K562 (cell line): ENCODE measurements at regions not wholly inside any gene's neighbourhood (a gene's known extent, or its start where the extent isn't known, plus 50 kb on each side); places are given as distances from the start of the nearest gene placed in this dataset.

Experiments used
- ATAC-seq: fragments of 200-7000 bp; cut with Tn5 transposase; 3 replicates; pipeline ENCODE4 v1.9.1; 2020; ENCODE audit warnings: moderate library complexity
- BruUV-seq: library from RNA; stranded (reverse); fragments of 400-500 nt; replicated peaks from 2 replicates; lab custom pipeline; 2021; lab: Mats Ljungman, UMichigan
- CTCF ChIA-PET: fragments of 300-600 bp; formaldehyde crosslinking; extraction: SDS; loops from one replicate; lab custom pipeline; 2021; ENCODE audit warnings: low intra/inter-chr PET ratio; lab: Yijun Ruan, JAX
- POLR2A ChIA-PET: fragments of 300-600, 350-650 bp; sonication (Branson Sonifier 250); formaldehyde crosslinking; extraction: SDS; loops from one replicate; lab custom pipeline; 2021; ENCODE audit warnings: antibody characterized with exemption, inconsistent platforms; lab: Yijun Ruan, JAX
- DNase-seq, 4 experiments: peaks; one replicate each; pipeline versions ENCODE4 v3.0.0 to v3.0.0-alpha.2; 2011 to 2018; ENCODE audit warnings: low spot score in 3 of 4, mixed read lengths in 3 of 4; ENCODE audit errors: extremely low read depth in 1 of 4
- FAIRE-seq: peaks from 2 replicates; lab custom pipeline; 2011; peaks lifted over from hg19 to GRCh38; lab: Jason Lieb, UNC
- H2AFZ ChIP-seq: 2 replicates; pipeline ENCODE4 v1.6.0; 2011; ENCODE audit warnings: low read depth, low read length, control low read depth, inconsistent platforms
- H3K27ac ChIP-seq: fragments of 200-600 bp; 3 replicates; pipeline ENCODE4 v1.8.0; 2011; ENCODE audit warnings: low read depth, mild to moderate bottlenecking, control low read depth, inconsistent platforms, low read length, moderate library complexity, mixed read lengths; ENCODE audit errors: extremely low read depth
- H3K27me3 ChIP-seq, 2 experiments: fragments of 300-600 bp in 1 of 2; 2 replicates in 1 of 2; 3 replicates in 1 of 2; pipeline versions ENCODE4 v1.6.0 to v1.8.0; 2011; ENCODE audit warnings: inconsistent platforms in 2 of 2, low read length in 2 of 2, mild to moderate bottlenecking in 1 of 2, mixed read lengths in 1 of 2, moderate library complexity in 1 of 2; ENCODE audit not compliant: control insufficient read depth in 2 of 2, insufficient read depth in 2 of 2
- H3K36me3 ChIP-seq: fragments of 300-600 bp; 3 replicates; pipeline ENCODE4 v1.8.0; 2011; ENCODE audit warnings: mild to moderate bottlenecking, low read length, inconsistent platforms; ENCODE audit not compliant: control insufficient read depth, insufficient read depth
- H3K4me1 ChIP-seq, 2 experiments: fragments of 200-600 bp in 1 of 2; replicated peaks in 1 of 2; 2 replicates in 1 of 2; 3 replicates in 1 of 2; pipeline versions ENCODE4 v1.5.1 to v1.8.0; 2011; ENCODE audit warnings: inconsistent platforms in 2 of 2, low read length in 2 of 2, mild to moderate bottlenecking in 1 of 2, mixed read lengths in 1 of 2, moderate library complexity in 1 of 2; ENCODE audit not compliant: control insufficient read depth in 2 of 2, insufficient read depth in 2 of 2
- H3K4me2 ChIP-seq: 2 replicates; pipeline ENCODE4 v1.6.1; 2011; ENCODE audit warnings: low read length, control low read depth, inconsistent platforms, mixed read lengths; ENCODE audit not compliant: insufficient read depth
- H3K4me3 ChIP-seq: fragments of 200-600 bp; sonication (generic), shearing (Covaris generic); 2 replicates; pipeline ENCODE4 v1.5.1; 2016; ENCODE audit warnings: control low read depth, inconsistent platforms
- H3K79me2 ChIP-seq: fragments of 200-600 bp; 3 replicates; pipeline ENCODE4 v1.8.0; 2011; ENCODE audit warnings: low read length, inconsistent platforms; ENCODE audit not compliant: control insufficient read depth, insufficient read depth
- H3K9ac ChIP-seq, 2 experiments: 2 replicates each; pipeline versions ENCODE4 v1.6.0 to v1.6.1; 2011; ENCODE audit warnings: low read depth in 2 of 2, low read length in 2 of 2, control low read depth in 1 of 2, inconsistent platforms in 1 of 2, mild to moderate bottlenecking in 1 of 2, mixed read lengths in 1 of 2; ENCODE audit not compliant: insufficient read depth in 1 of 2
- H3K9me1 ChIP-seq: one replicate; pipeline ENCODE4 v1.6.0; 2011; ENCODE audit warnings: inconsistent platforms, mild to moderate bottlenecking, low read length, moderate library complexity; ENCODE audit not compliant: control insufficient read depth, insufficient read depth
- H3K9me3 ChIP-seq: replicated peaks from 2 replicates; pipeline ENCODE4 v1.5.1; 2011; ENCODE audit warnings: low read depth, low read length, inconsistent platforms; ENCODE audit not compliant: control insufficient read depth, insufficient read depth
- H4K20me1 ChIP-seq: replicated peaks from 2 replicates; pipeline ENCODE4 v1.6.1; 2011; ENCODE audit warnings: low read length, inconsistent platforms, mixed read lengths; ENCODE audit not compliant: control insufficient read depth, insufficient read depth
- CEBPG ChIP-seq, 3 experiments: fragments of 200-800 bp in 1 of 3; sonication (Bioruptor generic) in 1 of 3; sonication (generic) in 1 of 3; formaldehyde crosslinking in 1 of 3; IDR thresholded peaks in 2 of 3; conservative IDR thresholded peaks in 1 of 3; 2 replicates each; pipeline versions ENCODE4 v1.6.1 to v1.8.0; 2016 to 2022; ENCODE audit warnings: missing compliant biosample characterization in 2 of 3, missing genetic modification characterization in 2 of 3, mild to moderate bottlenecking in 1 of 3, missing genetic modification reagents in 1 of 3
- FOSL1 ChIP-seq: fragments of 200-800 bp; sonication (Bioruptor generic); conservative IDR thresholded peaks from 2 replicates; pipeline ENCODE4 v1.6.1; 2016; ENCODE audit warnings: missing genetic modification characterization, missing compliant biosample characterization
- HDAC3 ChIP-seq: fragments of 450-650 bp; IDR thresholded peaks from 2 replicates; pipeline ENCODE4 v1.6.1; 2018; ENCODE audit warnings: borderline replicate concordance, mild to moderate bottlenecking, moderate library complexity; ENCODE audit not compliant: partially characterized antibody
- MAX ChIP-seq: sonication (generic); formaldehyde crosslinking; IDR thresholded peaks from 2 replicates; pipeline ENCODE4 v1.9.0; 2022; ENCODE audit warnings: mild to moderate bottlenecking, missing genetic modification reagents
- PML ChIP-seq: IDR thresholded peaks from 2 replicates; pipeline ENCODE4 v1.6.1; 2012; ENCODE audit warnings: low read length, inconsistent platforms
- POLR2G ChIP-seq: fragments of 200-400 bp; formaldehyde crosslinking; IDR thresholded peaks from 2 replicates; pipeline ENCODE4 v1.6.1; 2017; ENCODE audit warnings: low read depth, mild to moderate bottlenecking, antibody characterized with exemption, low read length, moderate library complexity
- POLR2H ChIP-seq: IDR thresholded peaks from 2 replicates; pipeline ENCODE4 v1.6.1; 2016; ENCODE audit warnings: missing genetic modification characterization, low read depth, mild to moderate bottlenecking, control low read depth, missing compliant biosample characterization, moderate library complexity
- TAF15 ChIP-seq: fragments of 200-400 bp; formaldehyde crosslinking; IDR thresholded peaks from 2 replicates; pipeline ENCODE4 v1.6.1; 2017; ENCODE audit warnings: mild to moderate bottlenecking, low read depth, low read length, moderate library complexity
- TSC22D4 ChIP-seq: fragments of 450-650 bp; IDR thresholded peaks from 2 replicates; pipeline ENCODE4 v1.6.1; 2016; ENCODE audit warnings: missing genetic modification characterization, missing biosample characterization, control low read depth
- ZBTB40 ChIP-seq, 2 experiments: fragments of 450-650 bp in 1 of 2; sonication (generic) in 1 of 2; formaldehyde crosslinking in 1 of 2; IDR thresholded peaks; 2 replicates each; pipeline versions ENCODE4 v1.7.1 to v1.9.0; 2016 to 2022; ENCODE audit warnings: inconsistent platforms in 1 of 2, mild to moderate bottlenecking in 1 of 2, missing genetic modification reagents in 1 of 2
- ZC3H11A ChIP-seq: IDR thresholded peaks from 2 replicates; pipeline ENCODE4 v1.6.1; 2012; ENCODE audit warnings: low read depth, low read length, improper control_type of control experiment
- ZNF143 ChIP-seq: sonication (generic); formaldehyde crosslinking; IDR thresholded peaks from 2 replicates; pipeline ENCODE4 v1.9.0; 2022; ENCODE audit warnings: mild to moderate bottlenecking, missing genetic modification reagents
- WGBS: fragments of 100-300 bp; shearing (Covaris generic); methylation state at CpG from one replicate; pipeline ENCODE4 v1.1.6; 2016; ENCODE audit warnings: low coverage, mixed read lengths; ENCODE audit not compliant: insufficient coverage; ENCODE audit errors: missing lambda C conversion rate; 5-methylcytosine and 5-hydroxymethylcytosine counted together
- in situ Hi-C: fragments of 300-500 bp; cut with MboI; formaldehyde crosslinking; loops from 4 replicates; pipeline ENCODE4 v1.15.0; 2018; ENCODE audit warnings: inconsistent platforms, mixed read lengths
- intact Hi-C: fragments of 100-400 bp; cut with micrococcal nuclease; formaldehyde crosslinking; loops from 2 replicates; pipeline ENCODE4 v1.14.2; 2022

GRCh38 chr4:32994981-32995881 is 2275.1 kb downstream of the PCDH7 start:
- no peaks in the 10 kb centered on the region for H3K9me3 ChIP-seq
- BruUV-seq: no TSS peak
- FAIRE-seq (no peak), ATAC-seq (no peak), DNase-seq (no peak)
- H3K9ac ChIP-seq: no peak overlapping the region
- no peak overlapping the region for H3K4me2 ChIP-seq
- H3K4me1 ChIP-seq: no peaks in the 10 kb centered on the region
- H3K27ac ChIP-seq: no peak overlapping the region
- in situ Hi-C loops: no loop called here
- intact Hi-C loops: no loop called here
- ChIA-PET POLR2A (no interaction called here), CTCF (no interaction called here)
- no peak overlapping the region for H2AFZ ChIP-seq
- no peaks in the 10 kb centered on the region for H3K36me3 ChIP-seq
- 3% methylated on average over 3 of the region's 3 CpGs for WGBS
- no peaks in the 10 kb centered on the region for H3K9me1 ChIP-seq
- H3K4me3 ChIP-seq: no peak overlapping the region
- no peaks in the 10 kb centered on the region for H4K20me1 ChIP-seq
- no peaks in the 10 kb centered on the region for H3K79me2 ChIP-seq
- no peaks in the 10 kb centered on the region for H3K27me3 ChIP-seq
- TF ChIP-seq PML: no peak
- TF ChIP-seq HDAC3: no peak
- TF ChIP-seq POLR2H (tag): no peak
- no peak for TF ChIP-seq ZNF143
- TF ChIP-seq ZBTB40 (IDR thresholded peaks at IDR 0.05): no peak
- no peak for TF ChIP-seq ZBTB40 (CRISPR knock-in tag; IDR thresholded peaks at IDR 0.05)
- TF ChIP-seq TAF15: no peak
- no peak for TF ChIP-seq ZC3H11A
- TF ChIP-seq FOSL1: no peak
- no peak for TF ChIP-seq MAX (CRISPR knock-in tag)
- TF ChIP-seq TSC22D4 (tag): no peak
- no peak for TF ChIP-seq CEBPG (CRISPR knock-in tag; IDR thresholded peaks at IDR 0.05)
- no peak for TF ChIP-seq CEBPG (tag; conservative IDR thresholded peaks at IDR 0.05 in 1 of 2, IDR thresholded peaks at IDR 0.05 in 1 of 2)
- TF ChIP-seq POLR2G: no peak
